ENCODE measurements at regions not wholly inside any gene's neighbourhood (a gene's known extent, or its start where the extent isn't known, plus 50 kb on each side); places are given as distances from the start of the nearest gene placed in this dataset.

GRCh38 chr12:102603021-102603420, 122.7 kb upstream of the IGF1 start:
- Histone ChIP-seq H3K36me3 (no peaks in the 10 kb centered on the region), H3K4me3 (no peak overlapping the region), H3K9me3 (no peaks in the 10 kb centered on the region), H3K27me3 (no peaks in the 10 kb centered on the region), H3K4me1 (peaks cover 14% of the 10 kb centered on the region), H3K27ac (no peak overlapping the region)
- TF ChIP-seq, protein P1, sequence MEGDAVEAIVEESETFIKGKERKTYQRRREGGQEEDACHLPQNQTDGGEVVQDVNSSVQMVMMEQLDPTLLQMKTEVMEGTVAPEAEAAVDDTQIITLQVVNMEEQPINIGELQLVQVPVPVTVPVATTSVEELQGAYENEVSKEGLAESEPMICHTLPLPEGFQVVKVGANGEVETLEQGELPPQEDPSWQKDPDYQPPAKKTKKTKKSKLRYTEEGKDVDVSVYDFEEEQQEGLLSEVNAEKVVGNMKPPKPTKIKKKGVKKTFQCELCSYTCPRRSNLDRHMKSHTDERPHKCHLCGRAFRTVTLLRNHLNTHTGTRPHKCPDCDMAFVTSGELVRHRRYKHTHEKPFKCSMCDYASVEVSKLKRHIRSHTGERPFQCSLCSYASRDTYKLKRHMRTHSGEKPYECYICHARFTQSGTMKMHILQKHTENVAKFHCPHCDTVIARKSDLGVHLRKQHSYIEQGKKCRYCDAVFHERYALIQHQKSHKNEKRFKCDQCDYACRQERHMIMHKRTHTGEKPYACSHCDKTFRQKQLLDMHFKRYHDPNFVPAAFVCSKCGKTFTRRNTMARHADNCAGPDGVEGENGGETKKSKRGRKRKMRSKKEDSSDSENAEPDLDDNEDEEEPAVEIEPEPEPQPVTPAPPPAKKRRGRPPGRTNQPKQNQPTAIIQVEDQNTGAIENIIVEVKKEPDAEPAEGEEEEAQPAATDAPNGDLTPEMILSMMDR (IDR thresholded peaks at IDR 0.05) = no peak
- TF ChIP-seq POLR2AphosphoS5 (IDR thresholded peaks at IDR 0.05; ENCODE audit: insufficient read depth in 1 of 2, low read depth in 1 of 2) (no peak), POLR2A (IDR thresholded peaks at IDR 0.05) (no peak)
- DNase-seq (ENCODE audit: extremely low spot score in 2 of 2) = no peak
- intact Hi-C loops (cut with DNase I) = no loop called here

- no peak overlapping the region for H3K27ac ChIP-seq
- no peak for DNase-seq (ENCODE audit: extremely low spot score in 2 of 2)
- H3K36me3 ChIP-seq = no peaks in the 10 kb centered on the region
- H3K9me3 ChIP-seq = no peaks in the 10 kb centered on the region
- H3K27me3 ChIP-seq = no peaks in the 10 kb centered on the region
- intact Hi-C loops (cut with DNase I) = no loop called here
- no peak overlapping the region for H3K4me3 ChIP-seq
- TF ChIP-seq POLR2AphosphoS5 (IDR thresholded peaks at IDR 0.05; ENCODE audit: insufficient read depth in 1 of 2, low read depth in 1 of 2) = no peak
- TF ChIP-seq, protein P1 (IDR thresholded peaks at IDR 0.05) = no peak
- no peak for TF ChIP-seq POLR2A (IDR thresholded peaks at IDR 0.05)
- H3K4me1 ChIP-seq = peaks cover 14% of the 10 kb centered on the region
Observed at GRCh38 chr12:102602521-102602920, 122.2 kb upstream of the IGF1 start.

DNA sequence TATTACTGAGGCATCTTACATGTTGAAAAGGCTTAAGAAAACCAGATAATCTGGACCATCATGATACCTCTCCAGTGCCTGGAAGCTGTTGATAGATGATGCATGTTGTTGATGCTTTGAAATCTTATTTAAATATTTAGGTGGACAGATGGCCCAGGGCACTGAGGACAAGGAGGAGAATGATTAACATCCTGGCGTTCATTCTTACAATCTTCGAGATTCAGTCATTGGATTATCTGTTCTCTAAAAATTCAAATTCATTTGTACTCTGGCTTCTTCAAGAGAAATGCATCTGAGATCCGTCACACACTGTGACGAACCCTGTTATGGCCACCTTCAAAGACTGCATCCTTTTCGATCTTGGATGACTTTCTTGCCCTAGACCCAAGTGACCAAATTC, 121.3 kb upstream of the IGF1 start:
- peaks cover 14% of the 10 kb centered on the region for H3K4me1 ChIP-seq
- no peak overlapping the region for H3K4me3 ChIP-seq
- no peaks in the 10 kb centered on the region for H3K9me3 ChIP-seq
- no peak overlapping the region for H3K27ac ChIP-seq
- TF ChIP-seq POLR2AphosphoS5 (IDR thresholded peaks at IDR 0.05; ENCODE audit: insufficient read depth in 1 of 2, low read depth in 1 of 2) (no peak), POLR2A (IDR thresholded peaks at IDR 0.05) (no peak)
- TF ChIP-seq, protein P1 (IDR thresholded peaks at IDR 0.05) = no peak
- DNase-seq (ENCODE audit: extremely low spot score in 2 of 2) = no peak
- no peaks in the 10 kb centered on the region for H3K27me3 ChIP-seq
- H3K36me3 ChIP-seq = no peaks in the 10 kb centered on the region
- intact Hi-C loops (cut with DNase I) = no loop called here

GRCh38 chr12:102596687-102597086, 116.3 kb upstream of the IGF1 start:
- H3K9me3 ChIP-seq = no peaks in the 10 kb centered on the region
- H3K36me3 ChIP-seq = no peaks in the 10 kb centered on the region
- no peaks in the 10 kb centered on the region for H3K27me3 ChIP-seq
- no peak overlapping the region for H3K27ac ChIP-seq
- TF ChIP-seq, protein P1 (IDR thresholded peaks at IDR 0.05) = no peak
- TF ChIP-seq POLR2A (IDR thresholded peaks at IDR 0.05) (no peak), POLR2AphosphoS5 (IDR thresholded peaks at IDR 0.05; ENCODE audit: insufficient read depth in 1 of 2, low read depth in 1 of 2) (no peak)
- peaks cover under 1% of the 10 kb centered on the region for H3K4me1 ChIP-seq
- intact Hi-C loops (cut with DNase I) = no loop called here
- no peak overlapping the region for H3K4me3 ChIP-seq
- no peak for DNase-seq (ENCODE audit: extremely low spot score in 2 of 2)

DNA sequence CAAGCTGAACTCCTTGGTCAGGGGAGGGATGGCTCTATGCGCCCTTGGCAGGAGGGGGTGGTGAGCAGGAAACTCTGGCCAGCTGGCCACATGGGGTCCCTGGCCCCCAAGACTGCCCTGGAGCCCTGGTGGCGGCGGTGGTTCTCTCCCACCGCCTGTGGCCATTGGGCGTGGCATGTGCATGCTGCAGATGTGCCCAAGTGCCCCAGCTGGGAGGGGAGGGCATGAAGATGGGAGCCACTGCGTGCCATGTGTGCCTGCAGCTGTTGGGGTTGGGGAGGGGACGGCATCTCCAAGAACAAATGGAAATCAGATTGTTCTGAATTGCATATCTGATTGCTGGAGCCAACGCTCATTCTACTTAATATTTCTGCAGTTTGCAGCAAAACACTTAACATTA, 115.7 kb upstream of the IGF1 start:
- intact Hi-C loops (cut with DNase I) = no loop called here
- Histone ChIP-seq H3K36me3 (no peaks in the 10 kb centered on the region), H3K27ac (no peak overlapping the region), H3K4me3 (no peak overlapping the region), H3K27me3 (no peaks in the 10 kb centered on the region), H3K4me1 (no peaks in the 10 kb centered on the region), H3K9me3 (no peaks in the 10 kb centered on the region)
- DNase-seq (ENCODE audit: extremely low spot score in 2 of 2) = no peak
- TF ChIP-seq POLR2A (IDR thresholded peaks at IDR 0.05) (no peak), POLR2AphosphoS5 (IDR thresholded peaks at IDR 0.05; ENCODE audit: insufficient read depth in 1 of 2, low read depth in 1 of 2) (no peak)
- TF ChIP-seq, protein P1 (IDR thresholded peaks at IDR 0.05) = no peak
